Tibial nerve (tissue), 4 donors: ENCODE measurements at regions not wholly inside any gene's neighbourhood (a gene's known extent, or its start where the extent isn't known, plus 50 kb on each side); places are given as distances from the start of the nearest gene placed in this dataset.

Source experiments
- DNase-seq, 2 donors: peaks; one replicate each; pipeline ENCODE4 v3.0.0-alpha.2; 2019; ENCODE audit warnings: low spot score in 2 of 2
- H3K27ac ChIP-seq, 4 donors: fragments of 200-600 bp; sonication (generic) in 3 of 4; one replicate each; pipeline ENCODE4 v1.5.1; 2017 to 2019; ENCODE audit warnings: mild to moderate bottlenecking in 1 of 4
- H3K27me3 ChIP-seq, 2 donors: fragments of 200-600 bp; sonication (generic) in 1 of 2; one replicate each; pipeline versions ENCODE4 v1.5.1 to v1.6.0; 2017 to 2019
- H3K36me3 ChIP-seq, 3 donors: fragments of 200-600 bp; sonication (generic); one replicate each; pipeline ENCODE4 v1.5.1; 2018 to 2019
- H3K4me1 ChIP-seq, 4 donors: fragments of 200-600 bp; sonication (generic) in 3 of 4; one replicate each; pipeline ENCODE4 v1.5.1; 2017 to 2019
- H3K4me3 ChIP-seq, 4 donors: fragments of 200-600 bp; sonication (generic) in 3 of 4; one replicate each; pipeline ENCODE4 v1.5.1; 2017 to 2019; ENCODE audit warnings: mild to moderate bottlenecking in 1 of 4, moderate library complexity in 1 of 4
- H3K9me3 ChIP-seq, 4 donors: fragments of 200-600 bp; sonication (generic) in 3 of 4; one replicate each; pipeline ENCODE4 v1.5.1; 2017 to 2019
- CTCF ChIP-seq, 5 experiments: fragments of 200-600 bp in 3 of 5; fragments of 450-650 bp in 2 of 5; sonication (generic) in 3 of 5; IDR thresholded peaks; one replicate each; pipeline ENCODE4 v1.5.1; 2016 to 2019; ENCODE audit warnings: antibody characterized with exemption in 5 of 5, mild to moderate bottlenecking in 3 of 5, moderate library complexity in 2 of 5
- EP300 ChIP-seq, 2 donors: sonication (generic); formaldehyde crosslinking; IDR thresholded peaks; one replicate each; pipeline ENCODE4 v1.6.1; 2017; ENCODE audit warnings: antibody characterized with exemption in 2 of 2, mild to moderate bottlenecking in 1 of 2
- POLR2A ChIP-seq, 2 donors: fragments of 450-650 bp; IDR thresholded peaks; one replicate each; pipeline ENCODE4 v1.6.1; 2017; ENCODE audit warnings: antibody characterized with exemption in 2 of 2, mild to moderate bottlenecking in 2 of 2, moderate library complexity in 2 of 2
- WGBS, 2 donors: methylation state at CpG; one replicate each; pipeline ENCODE4 v1.1.5; 2018; 5-methylcytosine and 5-hydroxymethylcytosine counted together

- Histone ChIP-seq H3K27ac (no peak overlapping the region), H3K9me3 (peaks cover 0 to 18% (median 0%) of the 10 kb centered on the region in 4 donors), H3K4me1 (no peaks in the 10 kb centered on the region), H3K4me3 (no peak overlapping the region), H3K36me3 (no peaks in the 10 kb centered on the region), H3K27me3 (no peaks in the 10 kb centered on the region)
- no peak for TF ChIP-seq CTCF (IDR thresholded peaks at IDR 0.05)
- TF ChIP-seq EP300 (IDR thresholded peaks at IDR 0.05), result no peak
- no peak for TF ChIP-seq POLR2A (IDR thresholded peaks at IDR 0.05)
- DNase-seq, result no peak
- WGBS, 2 donors, result 92 to 93% methylated on average over 2 of the region's 2 CpGs
These were observed 241.5 kb upstream of the PKDCC start for GRCh38 chr2:41806286-41806685.

- Histone ChIP-seq H3K27ac (no peak overlapping the region), H3K4me1 (no peaks in the 10 kb centered on the region), H3K27me3 (no peaks in the 10 kb centered on the region), H3K9me3 (peaks cover 0 to 25% (median 0%) of the 10 kb centered on the region in 4 donors), H3K36me3 (no peaks in the 10 kb centered on the region), H3K4me3 (no peak overlapping the region)
- no peak for TF ChIP-seq CTCF (IDR thresholded peaks at IDR 0.05)
- TF ChIP-seq POLR2A (IDR thresholded peaks at IDR 0.05), result no peak
- TF ChIP-seq EP300 (IDR thresholded peaks at IDR 0.05), result no peak
- DNase-seq, result no peak
- WGBS, 2 donors, result 33 to 55% methylated on average over 2 of the region's 2 CpGs
These were observed 226.7 kb upstream of the PKDCC start for GRCh38 chr2:41821167-41821566.

- 90 to 92% methylated on average over 1 of the region's 1 CpG for WGBS, 2 donors
- Histone ChIP-seq H3K4me1 (no peaks in the 10 kb centered on the region), H3K27me3 (no peaks in the 10 kb centered on the region), H3K4me3 (no peak overlapping the region), H3K9me3 (no peaks in the 10 kb centered on the region), H3K36me3 (no peaks in the 10 kb centered on the region), H3K27ac (no peak overlapping the region)
- TF ChIP-seq POLR2A (IDR thresholded peaks at IDR 0.05) (no peak), CTCF (IDR thresholded peaks at IDR 0.05) (no peak), EP300 (IDR thresholded peaks at IDR 0.05) (no peak)
- no peak for DNase-seq
These were observed 220.9 kb upstream of the PKDCC start for GRCh38 chr2:41826921-41827320.

- Histone ChIP-seq H3K27ac (no peak overlapping the region), H3K9me3 (no peaks in the 10 kb centered on the region), H3K4me1 (no peaks in the 10 kb centered on the region), H3K36me3 (no peaks in the 10 kb centered on the region), H3K4me3 (no peak overlapping the region), H3K27me3 (no peaks in the 10 kb centered on the region)
- WGBS, 2 donors, result 45 to 56% methylated on average over 6 of the region's 6 CpGs
- DNase-seq, result no peak
- no peak for TF ChIP-seq POLR2A (IDR thresholded peaks at IDR 0.05)
- TF ChIP-seq EP300 (IDR thresholded peaks at IDR 0.05), result no peak
- TF ChIP-seq CTCF (IDR thresholded peaks at IDR 0.05), result no peak
These were observed 220.4 kb upstream of the PKDCC start for GRCh38 chr2:41827354-41827971.

- Histone ChIP-seq H3K27me3 (no peaks in the 10 kb centered on the region), H3K27ac (no peak overlapping the region), H3K4me1 (no peaks in the 10 kb centered on the region), H3K36me3 (no peaks in the 10 kb centered on the region), H3K9me3 (no peaks in the 10 kb centered on the region), H3K4me3 (no peak overlapping the region)
- 10 to 14% methylated on average over 1 of the region's 1 CpG for WGBS, 2 donors
- no peak for DNase-seq
- TF ChIP-seq POLR2A (IDR thresholded peaks at IDR 0.05) (no peak), EP300 (IDR thresholded peaks at IDR 0.05) (no peak), CTCF (IDR thresholded peaks at IDR 0.05) (no peak)
These were observed 219.7 kb upstream of the PKDCC start for GRCh38 chr2:41828052-41828643.
